Mucosa of descending colon (tissue), 3 donors: ENCODE measurements at regions not wholly inside any gene's neighbourhood (a gene's known extent, or its start where the extent isn't known, plus 50 kb on each side); places are given as distances from the start of the nearest gene placed in this dataset.

Source experiments
- ATAC-seq: fragments of 200-7000 bp; cut with Tn5 transposase; one replicate; pipeline ENCODE4 v1.9.1; 2020; ENCODE audit warnings: mild to moderate bottlenecking, moderate library complexity
- DNase-seq, 3 donors: peaks; one replicate each; pipeline ENCODE4 v3.0.0-alpha.2; 2020
- H3K36me3 ChIP-seq: fragments of 200-600 bp; one replicate; pipeline ENCODE4 v1.8.0; 2021; ENCODE audit warnings: low read depth, mild to moderate bottlenecking
- H3K4me1 ChIP-seq: fragments of 200-600 bp; one replicate; pipeline ENCODE4 v1.8.0; 2021; ENCODE audit warnings: low read depth, mild to moderate bottlenecking
- H3K4me3 ChIP-seq: fragments of 200-600 bp; one replicate; pipeline ENCODE4 v1.8.0; 2021; ENCODE audit warnings: mild to moderate bottlenecking
- H3K9me3 ChIP-seq: fragments of 200-600 bp; one replicate; pipeline ENCODE4 v1.8.0; 2021; ENCODE audit warnings: mild to moderate bottlenecking
- CTCF ChIP-seq: fragments of 200-600 bp; IDR thresholded peaks from one replicate; pipeline ENCODE4 v1.8.0; 2022; ENCODE audit warnings: antibody characterized with exemption, mild to moderate bottlenecking
- intact Hi-C, 2 donors: fragments of 100-400 bp; cut with DNase I in 1 of 2; cut with micrococcal nuclease in 1 of 2; formaldehyde crosslinking; loops; one replicate each; pipeline versions ENCODE4 v1.11.0 to v1.11.1; 2022; cut with DNase I, micrococcal nuclease
- donor health status: DM: no; HTN: no; CAD: no; lungs with moderate emphysema.
- donor health status: DM: no; HTN: no; CAD: no.
- donor health status: DM: no; HTN: yes; CAD: no.

GRCh38 chr2:144211065-144211464 lies 308.9 kb downstream of the ZEB2 start:
- Histone ChIP-seq H3K9me3 (no peaks in the 10 kb centered on the region), H3K36me3 (no peaks in the 10 kb centered on the region), H3K4me1 (no peaks in the 10 kb centered on the region), H3K4me3 (no peak overlapping the region)
- no peak for ATAC-seq
- intact Hi-C loops, result no loop called here
- DNase-seq, result no peak
- no peak for TF ChIP-seq CTCF

GRCh38 chr2:144210076-144210475 lies 309.8 kb downstream of the ZEB2 start:
- H3K4me1 ChIP-seq, result no peaks in the 10 kb centered on the region
- H3K36me3 ChIP-seq, result no peaks in the 10 kb centered on the region
- intact Hi-C loops, result no loop called here
- no peak overlapping the region for H3K4me3 ChIP-seq
- ATAC-seq (no peak), DNase-seq (no peak)
- no peak for TF ChIP-seq CTCF
- no peaks in the 10 kb centered on the region for H3K9me3 ChIP-seq

GRCh38 chr2:144208924-144209323 lies 311.0 kb downstream of the ZEB2 start:
- no peak overlapping the region for H3K4me3 ChIP-seq
- no peaks in the 10 kb centered on the region for H3K36me3 ChIP-seq
- no peaks in the 10 kb centered on the region for H3K4me1 ChIP-seq
- intact Hi-C loops, result no loop called here
- TF ChIP-seq CTCF, result no peak
- H3K9me3 ChIP-seq, result no peaks in the 10 kb centered on the region
- no peak for DNase-seq
- ATAC-seq, result no peak

- TF ChIP-seq CTCF, result no peak
- Histone ChIP-seq H3K36me3 (no peaks in the 10 kb centered on the region), H3K4me3 (no peak overlapping the region), H3K4me1 (no peaks in the 10 kb centered on the region), H3K9me3 (no peaks in the 10 kb centered on the region)
- intact Hi-C loops, result no loop called here
- ATAC-seq, result no peak
- DNase-seq, result no peak
Measured at GRCh38 chr2:144206019-144206418, 313.9 kb downstream of the ZEB2 start.

- intact Hi-C loops, result no loop called here
- Histone ChIP-seq H3K4me1 (no peaks in the 10 kb centered on the region), H3K36me3 (no peaks in the 10 kb centered on the region), H3K4me3 (no peak overlapping the region), H3K9me3 (no peaks in the 10 kb centered on the region)
- TF ChIP-seq CTCF, result no peak
- DNase-seq (no peak), ATAC-seq (no peak)
Measured at GRCh38 chr2:144201868-144202468, 318.0 kb downstream of the ZEB2 start.

- Histone ChIP-seq H3K36me3 (no peaks in the 10 kb centered on the region), H3K9me3 (no peaks in the 10 kb centered on the region), H3K4me1 (no peaks in the 10 kb centered on the region), H3K4me3 (no peak overlapping the region)
- no peak for DNase-seq
- intact Hi-C loops, result no loop called here
- ATAC-seq, result no peak
- no peak for TF ChIP-seq CTCF
Measured at GRCh38 chr2:144201126-144201525, 318.8 kb downstream of the ZEB2 start.
